ENCODE measurements at regions not wholly inside any gene's neighbourhood (a gene's known extent, or its start where the extent isn't known, plus 50 kb on each side); places are given as distances from the start of the nearest gene placed in this dataset.

- TF ChIP-seq POLR2A (IDR thresholded peaks at IDR 0.05) (no peak), CTCF (IDR thresholded peaks at IDR 0.05) (no peak), POLR2AphosphoS5 (IDR thresholded peaks at IDR 0.05; ENCODE audit: insufficient read depth in 1 of 2, low read depth in 1 of 2) (no peak)
These were observed 201.8 kb upstream of the UGT8 start for GRCh38 chr4:114396808-114397207.

Measured in vagina (tissue), 2 donors.